NB4 (cell line): ENCODE measurements at regions not wholly inside any gene's neighbourhood (a gene's known extent, or its start where the extent isn't known, plus 50 kb on each side); places are given as distances from the start of the nearest gene placed in this dataset.

Experiments used
- CTCF ChIP-seq: IDR thresholded peaks from one replicate; pipeline ENCODE4 v1.5.1; 2012; ENCODE audit warnings: low read depth, low read length
- POLR2A ChIP-seq: IDR thresholded peaks from 2 replicates; pipeline ENCODE4 v1.6.1; 2011; ENCODE audit warnings: mild to moderate bottlenecking; ENCODE audit not compliant: insufficient read length; ENCODE audit errors: extremely low read depth

- TF ChIP-seq CTCF (no peak), POLR2A (no peak)
These were observed 257.9 kb downstream of the SOX9 start for GRCh38 chr17:72378414-72379390.
